COR-L47 (cell line): ENCODE measurements at regions not wholly inside any gene's neighbourhood (a gene's known extent, or its start where the extent isn't known, plus 50 kb on each side); places are given as distances from the start of the nearest gene placed in this dataset.

ENCODE experiments used
- DNase-seq: peaks from one replicate; lab custom pipeline; 2025; lab: John Stamatoyannopoulos, UW

DNA sequence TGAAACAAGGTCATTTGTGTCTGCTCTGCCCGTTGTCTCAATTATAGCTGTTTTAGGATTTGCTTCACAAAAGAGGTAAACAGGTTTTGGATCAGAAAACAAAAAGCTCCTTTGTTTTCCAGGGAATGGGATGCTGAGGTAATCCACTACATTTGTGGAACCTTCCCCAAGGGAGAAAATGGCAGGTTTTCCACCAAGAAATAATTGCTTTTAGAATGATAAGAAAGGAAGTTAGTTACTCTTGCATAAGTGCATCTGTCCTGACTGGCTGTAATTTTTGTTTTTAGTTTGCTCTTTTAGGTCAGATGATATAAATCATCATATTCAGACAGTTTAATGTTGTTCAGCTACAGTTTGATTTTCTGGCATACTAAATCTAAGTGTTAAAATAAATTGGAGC lies 198.5 kb upstream of the COL8A1 start:
- no peak for DNase-seq

DNA sequence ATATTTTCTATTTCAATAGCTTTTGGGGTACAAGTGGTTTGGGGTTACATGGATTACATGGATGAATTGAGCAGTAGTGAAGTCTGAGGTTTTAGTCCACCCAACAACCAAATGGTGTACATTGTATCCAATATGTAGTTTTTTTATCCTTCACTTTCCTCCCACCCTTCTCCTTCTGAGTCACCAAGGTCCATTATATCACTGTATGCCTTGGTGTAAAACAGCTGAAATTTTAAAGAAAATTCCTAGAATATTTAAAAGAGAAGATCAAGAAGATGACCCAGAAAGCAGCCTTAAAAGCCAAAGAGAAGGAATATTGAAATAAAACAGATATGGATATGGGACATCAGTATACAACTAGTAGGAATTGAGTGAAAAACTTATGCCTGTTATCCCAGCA lies 204.2 kb upstream of the COL8A1 start:
- no peak for DNase-seq

- DNase-seq: no peak
Measured at GRCh38 chr3:99430348-99431134, 207.9 kb upstream of the COL8A1 start.

DNA sequence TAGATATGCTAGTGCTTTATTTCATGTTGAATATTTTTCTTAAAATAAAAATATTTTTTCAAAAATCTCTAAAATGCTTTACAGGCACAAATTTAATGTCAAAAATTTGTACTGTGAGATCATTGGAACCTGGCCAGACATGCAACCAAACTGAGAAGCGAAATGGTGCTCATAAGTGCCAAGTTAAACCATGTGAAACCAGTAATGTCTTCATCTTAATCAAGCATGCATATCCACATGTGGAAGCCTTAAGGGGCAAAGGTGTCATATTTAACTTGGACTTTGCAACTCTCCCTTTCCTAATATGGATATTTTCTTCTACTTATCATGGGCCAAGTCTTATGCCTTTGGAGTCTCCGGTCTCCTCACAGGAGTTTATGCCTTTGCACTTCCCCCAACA lies 208.9 kb upstream of the COL8A1 start:
- DNase-seq: no peak

DNA sequence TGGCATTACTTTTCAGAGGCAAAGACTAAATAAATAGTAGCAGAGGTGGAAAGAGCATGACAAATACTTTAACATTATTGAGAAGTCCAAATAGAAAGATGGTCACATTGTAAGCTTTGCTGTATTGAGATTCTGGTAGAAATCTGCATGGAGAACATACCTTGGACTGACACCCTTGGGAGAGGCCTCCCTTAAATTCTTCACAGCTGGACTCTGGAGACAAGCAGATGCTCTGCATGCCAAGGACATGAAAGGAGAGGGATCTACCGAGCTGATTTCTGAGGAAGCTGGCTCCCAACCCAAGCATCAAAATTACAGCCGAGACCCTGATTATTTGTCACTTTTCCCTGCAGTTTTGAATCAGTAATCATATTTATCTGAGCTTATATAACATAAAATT lies 212.5 kb upstream of the COL8A1 start:
- no peak for DNase-seq

DNA sequence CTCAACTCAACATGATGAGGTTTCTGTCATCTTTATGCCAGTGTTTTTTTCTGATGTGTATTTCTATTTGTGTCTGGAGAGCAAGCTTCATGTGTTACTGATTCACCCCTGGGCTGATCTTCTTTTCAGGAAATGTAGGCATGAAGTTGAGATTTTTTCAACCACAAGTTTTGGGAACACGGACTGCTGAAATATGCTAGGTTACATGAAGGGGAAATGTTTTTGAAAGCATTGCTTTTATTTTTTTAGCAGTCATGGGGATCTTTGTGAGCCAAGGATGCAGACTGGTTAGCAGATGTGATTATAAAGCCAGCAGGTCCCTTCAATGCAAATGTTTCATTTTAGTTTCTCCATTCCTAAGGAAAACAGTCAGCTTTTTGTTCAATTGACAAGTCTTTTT lies 219.3 kb upstream of the COL8A1 start:
- no peak for DNase-seq

- no peak for DNase-seq
Measured at GRCh38 chr3:99418709-99419108, 219.7 kb upstream of the COL8A1 start.

DNA sequence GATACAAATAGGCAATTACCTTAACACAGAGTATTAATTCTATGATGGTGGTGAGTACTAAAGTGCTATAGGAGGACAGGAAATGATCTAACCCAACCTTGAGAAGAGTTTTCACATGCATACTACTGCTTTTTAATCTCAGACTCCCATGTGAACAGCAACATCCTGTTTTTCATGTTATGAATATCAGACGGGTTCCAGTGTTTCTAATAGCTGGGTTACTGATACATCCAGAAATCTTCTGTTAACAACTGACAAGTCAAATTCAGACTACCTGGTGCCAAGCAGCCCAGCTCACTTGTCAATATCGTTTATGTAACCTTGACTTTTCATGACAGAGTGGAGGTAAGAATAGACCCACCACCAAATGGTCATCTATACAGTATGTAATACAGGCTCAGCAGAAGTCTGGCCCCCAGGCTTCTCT lies 220.2 kb upstream of the COL8A1 start:
- DNase-seq: no peak

DNA sequence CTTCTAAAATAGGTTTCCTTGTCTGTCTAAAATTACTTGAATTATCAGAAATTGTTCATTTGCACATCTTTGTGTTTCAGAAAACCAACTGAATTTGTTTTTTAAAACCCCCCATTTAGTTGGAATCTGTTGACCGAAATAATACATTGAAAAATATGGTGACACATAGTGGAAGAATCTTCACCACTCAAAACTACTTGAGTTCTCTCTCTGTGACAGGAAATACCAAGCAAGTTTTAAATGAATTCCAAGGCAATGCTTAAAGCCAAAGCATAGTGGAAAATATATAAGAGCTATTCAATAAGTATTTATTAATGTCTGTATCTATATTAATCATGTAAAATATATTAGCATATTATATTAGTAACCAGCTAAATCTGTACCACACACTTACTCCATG lies 224.9 kb upstream of the COL8A1 start:
- no peak for DNase-seq

- DNase-seq: no peak
Measured at GRCh38 chr3:99410789-99411311, 227.5 kb upstream of the COL8A1 start.

GRCh38 chr3:99409961-99410360 lies 228.4 kb upstream of the COL8A1 start:
- no peak for DNase-seq

- DNase-seq: no peak
Measured at GRCh38 chr3:99407257-99407656, 231.1 kb upstream of the COL8A1 start.

- DNase-seq: no peak
Measured at GRCh38 chr3:99402755-99403154, 235.6 kb upstream of the COL8A1 start.

DNA sequence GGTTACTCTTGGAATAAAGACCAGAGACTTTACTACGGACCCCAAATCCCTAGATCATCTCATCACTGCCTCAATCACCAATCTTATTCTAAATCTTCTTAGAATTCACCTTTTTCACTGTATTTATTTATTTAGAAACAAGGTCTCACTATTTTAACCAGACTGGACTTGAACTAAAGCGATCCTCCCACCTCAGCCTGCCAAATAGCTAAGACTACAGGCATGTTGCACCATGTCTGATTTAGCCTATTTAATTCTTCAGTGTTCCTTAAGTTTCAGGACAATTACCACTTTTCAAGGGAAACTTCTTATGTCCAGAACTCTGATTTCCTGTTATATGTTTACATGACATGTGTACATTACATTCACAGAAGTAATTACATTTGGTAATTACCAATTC lies 238.0 kb upstream of the COL8A1 start:
- DNase-seq: no peak

DNA sequence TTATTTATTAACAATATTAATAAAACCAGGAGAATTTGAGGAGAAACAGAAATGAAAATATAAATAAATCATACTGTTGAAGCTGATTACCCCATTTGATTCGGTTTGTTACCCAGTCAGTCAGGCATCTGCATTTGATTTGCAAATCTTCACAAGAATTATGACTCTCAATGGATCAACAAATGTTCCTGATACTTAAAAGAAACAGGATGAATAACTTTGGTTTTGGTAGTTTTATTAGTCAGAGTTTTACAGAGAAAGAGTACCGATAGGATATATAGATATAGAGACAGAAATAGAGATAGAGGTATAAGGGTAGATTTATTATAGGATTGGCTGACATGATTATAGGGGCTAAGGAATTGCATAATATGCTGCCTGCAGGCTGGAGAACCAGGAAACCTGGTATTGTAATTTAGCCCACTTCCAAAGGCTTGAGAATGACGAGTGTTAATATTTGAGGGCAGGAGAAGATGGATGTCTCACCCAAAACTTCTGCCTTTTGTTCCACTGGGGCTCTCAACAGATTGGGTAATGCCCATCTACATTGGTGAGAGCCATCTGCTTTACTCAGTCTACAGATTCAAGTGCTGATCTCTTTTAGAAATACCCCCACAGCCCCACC lies 241.6 kb upstream of the COL8A1 start:
- DNase-seq: no peak

DNA sequence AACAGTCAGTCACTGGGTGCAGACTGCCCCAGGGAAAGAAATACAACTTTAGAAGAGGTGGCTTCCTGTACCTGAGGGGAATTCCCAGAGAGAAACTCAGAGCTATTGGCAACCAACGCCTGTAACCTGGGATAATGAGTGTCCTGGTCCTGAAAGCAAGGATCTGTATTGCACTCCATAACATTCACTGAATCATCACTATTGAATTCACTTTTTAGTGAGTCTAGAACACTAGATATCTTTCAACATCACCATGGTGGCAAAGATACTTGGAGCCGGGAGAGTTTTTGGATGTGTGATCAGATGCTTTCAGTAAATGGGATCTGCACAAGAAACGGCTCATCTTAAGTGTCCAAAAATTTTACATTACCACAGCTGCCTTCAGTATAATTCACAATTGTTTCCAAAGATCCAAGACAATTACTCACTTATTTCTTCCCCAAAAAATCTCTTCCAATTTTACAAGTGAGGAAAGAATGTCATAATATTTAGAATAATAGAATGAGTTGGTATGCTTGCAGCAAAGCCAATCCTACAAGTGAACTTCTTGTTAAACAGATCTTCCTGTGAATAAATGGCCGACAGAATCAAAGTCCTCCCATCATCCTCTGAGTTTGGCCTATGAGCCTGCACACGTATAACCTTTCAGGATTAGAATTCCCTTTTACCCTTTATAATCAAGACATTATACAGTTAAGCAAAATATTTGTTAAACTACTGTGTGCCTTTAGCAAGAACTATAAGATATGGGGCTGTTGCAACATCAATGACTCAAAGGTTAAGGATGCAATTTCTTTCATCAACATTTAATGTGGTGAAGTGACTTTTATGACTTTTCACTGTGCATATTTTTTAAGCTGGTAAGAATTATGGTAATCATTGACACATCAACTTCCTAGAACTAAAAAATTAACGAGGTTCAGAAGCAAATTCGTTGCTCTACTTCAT lies 243.3 kb upstream of the COL8A1 start:
- DNase-seq: no peak

GRCh38 chr3:99393961-99394360 lies 244.4 kb upstream of the COL8A1 start:
- DNase-seq: no peak

DNA sequence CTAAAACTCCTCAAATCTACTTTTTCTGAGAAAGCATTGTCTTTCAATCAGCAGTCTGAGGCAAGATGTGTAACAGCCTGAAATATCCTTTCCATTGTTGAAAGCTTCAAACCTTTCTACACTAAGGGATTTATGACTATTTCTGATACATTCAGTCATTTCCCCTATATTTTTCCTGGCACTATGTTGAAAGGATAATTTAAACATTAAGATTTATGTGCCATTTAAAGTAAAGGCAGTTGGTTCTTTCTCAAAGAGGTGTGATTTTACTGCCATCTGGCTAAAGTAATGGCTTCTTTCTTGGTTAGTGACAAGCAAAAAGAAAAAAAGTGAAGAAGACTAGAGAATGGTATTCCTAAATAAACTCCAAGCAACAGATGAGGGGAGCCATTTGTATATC lies 249.6 kb upstream of the COL8A1 start:
- DNase-seq: no peak

DNA sequence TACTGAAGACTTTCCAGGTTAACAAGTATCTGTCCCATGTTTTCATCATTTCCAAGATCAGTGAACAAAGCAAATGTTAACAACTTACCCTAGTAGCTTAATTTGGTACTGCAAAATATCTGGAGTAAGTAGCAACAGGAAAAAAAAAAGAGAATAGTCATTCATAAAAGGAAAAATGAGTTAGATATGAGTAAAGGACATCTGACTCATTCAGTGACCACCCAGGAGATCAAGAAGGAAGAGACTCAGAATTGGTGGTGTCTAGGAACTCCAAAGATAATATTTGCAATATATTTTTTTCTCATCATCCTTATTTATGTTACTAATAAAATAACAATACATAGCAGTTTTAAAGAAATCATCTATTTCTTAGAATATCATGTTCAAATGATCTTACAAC lies 253.8 kb upstream of the COL8A1 start:
- no peak for DNase-seq

DNA sequence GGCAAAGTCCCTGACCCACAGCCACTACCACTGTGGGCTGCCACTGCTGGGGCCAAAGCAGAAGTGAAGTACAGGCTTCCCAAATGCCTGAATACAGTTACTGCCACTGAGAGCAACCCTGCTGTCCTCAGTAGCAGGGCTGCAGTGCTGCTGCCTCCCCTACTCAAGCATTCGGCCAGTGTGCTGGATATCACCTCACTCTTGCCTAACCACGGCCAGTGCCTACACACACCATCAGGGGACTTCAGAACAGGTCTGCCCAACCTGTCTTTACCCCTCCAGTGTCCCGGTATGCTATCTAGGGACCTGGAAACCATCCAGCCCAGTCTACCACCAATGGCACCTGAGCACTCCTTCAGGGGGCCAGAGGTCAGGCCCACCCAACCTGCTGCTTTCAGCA lies 261.5 kb upstream of the COL8A1 start:
- DNase-seq: no peak

GRCh38 chr3:99373846-99374210 lies 264.6 kb upstream of the COL8A1 start:
- no peak for DNase-seq

DNA sequence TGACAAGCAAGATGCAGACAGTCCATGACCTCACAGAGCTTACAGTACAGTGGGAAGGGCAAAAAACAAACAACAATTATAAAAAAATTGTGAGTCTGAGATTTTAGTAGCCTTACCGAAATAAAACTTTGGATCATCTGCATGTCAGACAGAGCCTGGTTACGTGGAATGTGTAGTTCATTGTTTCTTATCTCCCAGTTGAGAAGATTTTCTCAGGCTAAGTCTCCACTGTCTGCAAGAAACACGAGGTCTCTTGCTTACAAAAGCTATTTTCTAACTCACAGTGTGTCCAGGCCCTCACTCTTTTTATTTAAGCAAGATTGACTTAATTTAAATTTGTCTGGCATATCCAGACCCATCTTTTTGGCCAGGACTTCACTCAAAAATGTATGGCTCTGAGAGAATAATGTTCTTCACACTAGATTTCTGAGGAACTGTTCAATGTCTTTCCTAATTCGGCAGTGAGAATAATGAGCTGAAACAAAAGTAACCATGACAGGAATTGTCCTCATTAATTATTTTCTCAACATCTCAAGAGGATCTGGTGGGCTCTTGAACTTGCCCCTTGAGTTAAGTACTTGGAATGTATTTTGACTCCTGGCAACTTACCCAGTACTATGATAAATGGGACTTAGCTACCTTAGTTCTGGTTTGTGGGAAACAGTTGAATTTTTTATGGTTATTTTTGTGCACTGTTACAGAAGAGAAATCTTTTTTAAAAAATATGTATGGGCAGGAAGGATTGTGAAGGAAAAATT lies 265.1 kb upstream of the COL8A1 start:
- DNase-seq: no peak
